IPS-NIHi11 (cell line): ENCODE measurements at regions not wholly inside any gene's neighbourhood (a gene's known extent, or its start where the extent isn't known, plus 50 kb on each side); places are given as distances from the start of the nearest gene placed in this dataset.

Experiments
- DNase-seq: peaks from one replicate; pipeline ENCODE4 v3.0.0; 2012; ENCODE audit warnings: mixed read lengths, low spot score

DNA sequence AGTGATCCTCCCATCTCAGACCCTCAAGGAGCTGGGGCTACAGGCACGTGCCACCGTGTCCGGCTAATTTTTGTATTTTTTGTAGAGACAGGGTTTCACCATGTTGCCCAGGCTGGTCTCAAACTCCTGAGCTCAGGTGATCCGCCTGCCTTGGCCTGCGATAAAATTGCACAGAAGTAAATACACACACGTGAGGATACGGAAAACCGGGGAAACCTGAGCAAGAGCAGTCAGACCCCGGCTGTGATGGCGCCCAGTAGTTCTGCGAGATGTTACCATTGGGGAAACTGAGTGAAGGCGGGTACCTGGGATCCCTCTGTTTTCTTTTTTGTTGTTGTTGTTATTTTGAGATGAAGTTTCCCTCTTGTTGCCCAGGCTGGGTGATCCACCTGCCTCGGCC lies 114.9 kb downstream of the C9orf50 start:
- no peak for DNase-seq

DNA sequence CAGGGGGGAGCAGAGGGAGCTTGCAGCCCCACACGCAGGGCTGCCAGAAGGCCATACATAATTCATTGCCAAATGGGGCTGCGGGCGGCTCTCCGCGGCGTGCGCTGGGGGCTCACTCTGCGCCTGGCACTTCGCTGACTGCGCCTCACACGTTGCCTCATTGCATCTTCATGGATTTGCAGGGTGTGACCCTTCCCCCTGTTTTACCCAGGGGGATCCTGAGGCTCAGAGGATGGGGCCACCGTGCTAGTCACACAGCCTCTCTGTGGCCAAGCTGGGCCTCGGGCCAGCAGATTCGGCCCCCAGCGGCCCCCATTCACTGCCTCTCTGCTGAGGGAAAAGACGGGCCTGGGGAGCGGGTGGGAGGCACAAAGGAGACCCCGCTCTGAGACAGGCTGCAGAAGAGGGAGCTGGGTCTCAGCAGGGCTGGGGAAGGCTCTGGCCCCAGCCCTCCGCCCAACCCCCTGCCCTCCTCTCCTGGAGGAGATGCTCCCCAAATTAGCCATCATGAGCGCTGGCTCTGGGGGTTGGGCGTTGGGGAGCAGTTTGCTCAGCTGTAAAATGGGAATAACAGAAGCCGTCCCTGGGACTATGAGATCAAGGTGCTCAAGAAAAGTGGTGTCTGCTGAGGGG lies 115.5 kb downstream of the C9orf50 start:
- DNase-seq, result no peak

DNA sequence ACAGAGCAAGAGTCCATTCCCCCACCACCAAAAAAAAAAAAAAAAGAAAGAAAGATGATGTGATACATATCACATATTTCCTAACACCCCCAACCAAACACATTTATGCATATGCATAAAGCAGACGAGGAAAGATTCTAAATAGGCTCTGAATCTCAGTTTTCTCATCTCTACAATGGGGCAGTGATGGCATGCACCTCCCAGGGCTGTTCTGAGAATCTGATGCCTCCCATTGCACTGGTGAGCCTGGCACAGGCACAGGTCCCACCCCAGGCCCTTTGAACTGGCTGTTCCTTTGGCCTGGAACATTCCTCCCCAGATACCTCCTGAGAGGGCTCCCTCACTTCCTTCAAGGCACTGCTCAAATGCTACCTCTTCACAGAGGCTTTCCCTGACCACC lies 116.5 kb downstream of the C9orf50 start:
- DNase-seq, result no peak

DNA sequence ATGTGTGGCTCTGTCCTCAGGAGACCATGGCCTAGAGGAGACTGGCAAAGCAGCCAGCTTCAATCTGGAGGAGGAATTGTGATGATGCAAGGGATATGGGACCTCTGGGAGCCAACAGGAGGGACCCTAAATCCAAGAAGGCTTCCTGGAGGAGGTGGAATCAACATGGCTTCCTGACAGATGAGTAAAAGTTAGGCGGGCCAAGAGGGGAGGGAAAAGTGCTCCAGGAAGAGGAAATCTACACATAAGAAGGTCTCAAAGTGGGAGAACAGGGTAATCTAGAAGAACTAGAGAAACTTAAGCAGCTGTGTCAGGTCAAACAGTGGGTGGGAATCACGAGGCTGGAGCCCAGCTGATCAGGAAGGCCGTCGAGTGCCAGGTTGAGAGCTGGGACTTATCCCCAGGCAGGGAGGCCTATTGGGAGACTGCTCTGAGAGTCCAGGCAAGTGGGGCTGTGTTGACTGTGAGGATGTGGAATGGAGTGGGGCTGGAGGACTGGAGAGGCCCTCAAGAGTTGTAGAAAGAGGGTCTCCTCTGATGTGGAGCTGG lies 119.1 kb downstream of the C9orf50 start:
- DNase-seq, result no peak

DNA sequence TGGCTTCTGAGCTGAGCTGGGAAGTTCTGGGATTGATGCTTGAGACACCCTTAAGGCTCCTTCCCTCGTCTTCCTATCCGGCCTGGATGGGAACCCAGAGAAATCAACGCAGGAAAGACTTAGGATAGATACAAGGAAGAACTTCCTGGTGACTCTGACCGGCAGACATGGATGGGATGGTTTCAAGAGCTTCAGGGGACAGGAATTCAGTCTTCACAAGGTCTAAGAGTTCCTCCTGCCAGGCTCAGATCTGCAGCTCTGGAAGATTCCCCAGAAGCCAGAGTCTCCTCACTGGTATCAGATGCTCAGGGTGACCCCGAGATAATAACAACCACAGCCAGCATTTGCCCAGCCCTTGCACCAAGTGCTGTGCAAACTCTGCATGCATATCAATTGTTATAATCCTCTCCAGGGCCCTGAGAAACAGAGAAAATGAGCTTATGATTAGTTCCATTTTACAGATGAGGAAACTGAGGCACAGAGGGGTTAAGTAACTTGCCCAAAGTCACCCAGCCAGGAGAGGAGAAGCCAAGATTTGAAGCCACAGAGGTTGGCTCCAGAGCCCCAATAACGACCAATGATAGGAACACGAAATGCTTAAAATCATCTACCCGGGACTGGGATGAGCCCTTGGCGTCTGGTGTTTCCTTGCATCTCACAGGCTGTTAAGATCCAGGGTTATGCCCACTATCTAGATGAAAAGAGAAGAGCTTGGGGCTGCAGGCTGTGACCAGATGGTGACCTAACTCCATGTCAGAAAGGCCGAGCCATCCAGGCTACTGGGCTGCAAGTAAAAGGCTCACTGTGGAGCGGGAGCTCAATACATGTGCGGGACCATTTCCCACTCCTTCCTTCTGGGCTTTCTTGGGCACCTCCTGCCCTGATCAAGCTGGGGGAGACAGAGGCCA lies 119.8 kb downstream of the C9orf50 start:
- DNase-seq, result no peak

DNA sequence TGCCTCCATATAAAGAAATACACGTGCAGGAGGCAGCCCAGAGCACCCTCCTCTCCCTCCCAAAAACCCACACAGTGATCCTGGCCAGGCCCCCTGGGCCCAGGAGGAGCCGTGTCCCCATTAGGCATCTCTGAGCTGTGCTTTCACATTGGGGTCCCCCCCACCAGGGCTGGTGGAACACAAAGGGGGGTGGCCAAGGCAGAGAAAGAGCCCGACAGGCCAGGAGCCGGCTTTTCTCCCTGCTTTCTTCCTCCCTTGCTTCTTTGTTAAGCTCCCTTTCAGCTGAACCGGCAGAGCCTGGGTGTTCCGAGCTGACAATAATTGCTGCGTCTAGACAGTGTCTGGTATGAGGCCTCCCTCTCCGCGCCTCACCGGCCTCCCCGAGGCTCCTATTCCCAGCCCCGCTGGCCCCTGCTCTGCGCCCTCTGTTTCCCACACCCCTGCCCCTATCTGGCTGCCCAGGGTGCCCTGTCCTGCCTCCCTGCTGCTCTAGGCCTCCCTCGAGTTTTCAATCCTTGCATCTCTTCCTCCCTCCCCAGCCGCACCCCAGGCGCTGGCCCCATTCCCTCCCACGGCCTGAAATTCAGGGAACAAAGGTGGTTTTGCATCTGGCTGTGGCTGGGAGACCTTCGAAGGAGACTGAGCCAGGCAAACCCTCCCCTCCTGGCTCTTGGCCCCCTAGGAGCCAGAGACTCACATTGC lies 120.6 kb downstream of the C9orf50 start:
- DNase-seq, result no peak

DNA sequence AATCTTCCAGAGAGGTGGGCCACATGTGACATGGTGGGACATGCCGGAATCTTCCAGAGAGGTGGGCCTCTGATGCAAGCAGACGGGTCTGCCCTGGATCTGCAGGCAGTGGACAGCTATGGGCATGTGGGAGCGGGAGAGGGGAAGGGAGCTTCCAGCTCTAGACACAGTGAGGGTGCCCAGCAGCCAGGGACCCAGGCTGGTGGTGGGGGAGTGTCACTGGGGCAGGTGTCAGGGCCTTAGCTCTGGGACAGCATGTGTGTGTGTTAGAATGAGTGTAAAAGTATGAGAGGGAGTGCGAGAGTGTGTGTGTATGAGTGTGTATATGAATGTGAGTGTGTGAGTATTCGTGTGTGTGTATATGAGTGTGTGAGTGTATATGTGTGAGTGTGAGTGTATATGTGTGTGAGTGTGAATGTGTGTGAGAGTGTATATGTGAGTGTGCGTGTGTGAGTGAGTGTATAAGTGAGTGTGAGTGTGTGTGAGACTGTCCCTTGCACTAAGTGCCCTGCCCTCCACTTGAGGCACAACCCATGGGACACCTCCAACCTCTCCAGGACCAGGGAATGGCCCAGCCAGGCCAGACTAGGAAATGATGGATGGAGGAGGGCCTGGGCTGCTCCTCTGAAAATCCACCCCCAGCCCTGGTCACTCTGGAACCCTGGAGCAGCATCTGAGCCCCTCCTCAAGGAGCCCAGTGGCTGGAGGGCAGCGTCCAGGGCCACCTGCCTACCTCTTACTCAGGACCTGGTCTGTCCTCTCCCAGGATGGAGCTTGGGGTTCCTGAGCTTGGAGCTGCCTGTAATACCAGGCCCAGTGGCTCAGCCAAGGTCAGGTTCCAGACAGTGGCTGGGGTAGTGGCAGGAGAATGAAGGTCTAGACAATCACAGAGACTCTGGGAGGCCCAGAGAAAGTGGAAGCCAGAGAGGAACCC lies 122.2 kb downstream of the C9orf50 start:
- no peak for DNase-seq

DNA sequence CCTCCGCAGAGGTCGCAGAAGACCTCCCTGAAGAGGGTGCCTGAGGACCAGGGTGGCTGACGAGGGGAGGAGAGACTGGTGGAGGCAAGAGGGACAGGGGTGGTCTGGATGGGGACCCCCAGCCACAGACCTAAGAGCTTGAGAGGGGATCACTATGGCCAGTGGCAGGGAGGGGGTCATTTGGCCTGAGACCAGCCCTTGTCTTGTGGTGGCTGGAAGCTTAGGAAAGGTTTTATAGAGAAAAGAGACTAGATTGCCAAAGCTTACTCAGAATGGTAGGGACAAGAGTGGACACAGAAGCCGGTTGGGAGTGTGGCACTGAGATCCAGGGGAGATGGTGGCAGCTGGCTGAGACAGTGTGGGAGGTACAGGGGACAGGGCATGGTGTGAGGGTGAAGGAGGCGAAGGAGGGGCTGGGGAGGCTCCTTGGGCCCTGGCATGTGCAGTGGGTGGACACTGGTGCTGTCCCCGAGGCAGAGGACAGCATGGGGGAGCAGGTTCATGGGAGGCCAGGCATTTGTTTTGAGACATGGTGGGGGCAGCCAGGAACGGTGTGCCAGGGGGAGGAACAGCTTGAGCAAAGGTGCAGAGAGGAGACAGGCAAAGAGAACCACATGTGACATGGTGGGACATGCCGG lies 123.0 kb downstream of the C9orf50 start:
- no peak for DNase-seq

DNA sequence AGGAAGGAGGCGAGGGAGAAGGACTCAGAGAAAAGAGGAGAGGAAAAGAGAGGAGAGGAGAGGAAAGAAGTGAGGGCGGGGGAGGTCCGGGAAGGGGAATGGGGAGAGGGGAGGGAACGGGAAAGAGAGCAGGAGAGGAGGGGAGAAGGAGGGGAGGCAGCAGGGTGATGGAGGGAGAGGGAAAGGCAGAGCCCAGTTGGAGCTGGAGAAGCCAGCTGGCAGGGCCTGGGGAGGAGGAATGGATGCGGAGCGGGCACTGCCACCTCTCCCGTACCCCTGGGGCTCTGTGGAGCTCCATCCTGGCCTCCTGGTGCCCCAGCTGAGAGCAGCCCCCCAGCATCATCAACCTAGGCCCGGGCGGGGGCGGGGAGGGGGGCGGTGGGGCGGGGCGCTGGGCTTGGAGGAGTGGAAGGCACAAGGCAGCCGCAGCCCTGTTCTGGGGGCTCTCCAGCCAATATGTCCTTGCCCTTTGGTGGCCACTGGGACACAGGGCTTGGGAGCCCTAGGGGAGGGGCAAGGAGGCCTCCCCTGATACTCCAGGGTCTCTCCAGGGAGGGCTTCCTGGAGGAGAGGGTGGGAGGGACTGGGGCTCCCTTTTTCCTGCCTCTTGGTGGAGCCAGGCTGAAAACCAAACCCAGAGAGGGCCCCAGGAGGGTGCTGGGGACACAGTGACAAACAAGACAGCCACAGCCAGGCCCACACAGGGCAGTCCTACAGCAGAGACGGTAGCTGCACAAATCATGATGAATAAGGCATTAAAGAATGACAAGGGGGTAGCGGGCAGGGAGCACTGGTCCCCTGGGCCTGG lies 123.7 kb downstream of the C9orf50 start:
- DNase-seq, result peak; percentile 75

DNA sequence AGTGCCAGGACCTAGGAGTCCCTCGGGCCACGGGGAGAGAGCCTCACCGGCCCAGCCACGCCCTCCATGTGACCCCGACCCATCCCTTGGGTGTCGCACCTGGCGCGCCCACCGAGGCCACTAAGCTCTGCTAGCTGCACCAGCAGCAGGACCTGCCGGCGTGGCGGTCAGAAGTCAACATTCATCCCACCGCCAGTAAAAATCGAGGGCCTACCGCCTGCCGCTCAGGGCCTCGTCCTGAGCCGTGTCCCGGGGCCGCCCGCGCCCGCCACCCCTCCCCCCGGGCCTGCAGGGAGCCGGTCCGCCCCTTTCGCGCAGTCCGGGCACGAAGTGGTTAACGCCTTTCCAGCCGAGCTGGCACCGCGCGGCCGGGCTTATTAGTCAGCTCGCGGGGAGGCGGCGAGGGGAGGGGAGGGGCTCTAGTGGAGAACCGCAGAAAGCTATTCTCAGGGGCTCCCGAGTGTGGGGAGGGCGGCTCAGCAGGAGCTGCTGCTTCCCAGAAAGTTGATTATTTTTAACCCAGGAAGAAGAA lies 124.4 kb downstream of the C9orf50 start:
- peak; percentile 85 for DNase-seq

DNA sequence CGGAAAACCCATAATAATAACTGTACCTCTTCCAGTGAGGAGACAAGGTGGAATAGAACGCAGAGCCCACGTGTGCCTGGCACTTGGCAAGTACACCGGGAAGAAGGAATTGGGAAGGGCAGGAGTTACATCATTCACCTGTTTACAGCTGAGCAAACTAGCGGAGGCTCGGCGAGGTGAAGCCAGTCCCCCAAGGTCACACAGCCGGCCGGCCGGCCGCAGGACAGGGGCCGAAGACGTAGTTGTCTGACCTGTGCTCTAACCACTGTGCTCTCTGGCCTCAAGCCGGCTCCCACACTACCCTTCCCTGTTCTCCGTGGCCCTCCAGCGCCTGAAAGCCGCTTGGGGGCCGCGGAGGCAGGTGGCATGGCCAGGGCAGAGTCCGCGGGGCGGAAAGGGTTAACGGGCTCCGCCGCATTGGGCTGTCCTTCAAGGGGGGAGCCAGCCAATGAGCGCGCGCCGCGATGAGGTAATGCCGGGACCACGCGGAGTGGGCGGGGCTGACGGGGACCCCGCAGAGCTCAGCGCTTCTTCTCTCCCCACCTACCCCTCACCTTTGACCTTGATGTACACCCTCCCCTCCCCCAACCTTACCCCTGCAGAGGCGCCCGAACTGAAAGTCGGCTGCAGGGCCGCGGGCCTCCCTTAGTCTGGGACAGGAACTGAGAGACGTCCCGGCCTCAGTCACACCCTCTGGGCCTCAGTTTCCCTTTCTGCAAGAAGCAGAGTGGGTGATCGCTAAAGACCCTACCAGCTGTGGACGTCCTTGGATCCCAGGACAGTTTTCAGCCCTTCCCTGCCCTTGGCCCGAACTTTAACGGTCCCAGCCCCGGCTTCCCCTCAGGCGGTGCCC lies 125.1 kb downstream of the C9orf50 start:
- DNase-seq, result peak; percentile 95

DNA sequence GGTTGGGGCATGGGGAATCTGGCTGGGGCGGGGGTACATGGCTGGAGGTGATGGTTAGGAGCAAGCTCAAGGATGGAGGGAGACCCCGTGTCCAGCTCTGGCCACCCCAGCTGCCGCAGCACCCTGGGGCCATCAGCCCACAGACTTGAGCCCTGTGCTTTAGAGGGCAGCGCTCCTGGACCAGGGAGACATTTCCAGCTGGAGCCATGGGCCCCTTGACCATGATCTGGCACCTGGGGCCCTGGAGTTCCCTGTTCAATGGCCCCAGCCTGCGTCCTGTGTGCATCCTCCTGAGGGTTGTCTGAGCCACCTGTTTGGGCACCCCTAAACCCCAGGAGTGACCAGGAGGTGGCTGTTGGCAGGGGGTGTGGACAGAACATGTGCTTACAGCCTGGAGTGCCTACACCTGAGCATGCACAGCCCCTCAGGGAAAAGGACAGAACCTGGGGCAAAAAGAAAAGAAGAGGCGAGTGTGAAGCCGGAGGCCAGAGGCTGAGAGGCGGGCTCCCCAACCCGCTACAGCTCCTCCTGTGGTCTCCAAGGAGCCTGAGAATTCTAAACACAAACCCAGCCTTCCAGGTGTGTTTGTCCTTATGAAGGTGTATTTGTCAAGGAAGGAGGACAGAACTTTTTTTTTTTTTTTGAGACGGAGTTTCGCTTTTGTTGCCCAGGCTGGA lies 126.7 kb downstream of the C9orf50 start:
- DNase-seq, result no peak

DNA sequence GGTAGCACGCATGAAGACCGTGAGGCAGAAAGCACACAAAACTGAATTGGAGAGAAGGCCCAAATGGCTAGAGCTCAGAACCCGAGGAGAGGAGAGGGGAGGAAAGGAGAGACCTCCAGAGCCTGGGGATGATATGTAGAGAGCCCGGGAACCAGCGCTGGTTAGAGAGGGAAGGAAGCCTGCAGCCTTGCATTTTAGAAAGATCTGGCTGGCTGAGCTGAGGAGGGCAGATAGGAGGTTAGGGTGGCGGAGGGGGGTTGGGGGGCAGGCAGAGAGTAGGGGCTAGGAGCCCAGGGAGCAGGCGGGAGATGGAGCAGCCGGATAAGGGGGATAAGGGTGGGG lies 127.2 kb downstream of the C9orf50 start:
- no peak for DNase-seq

DNA sequence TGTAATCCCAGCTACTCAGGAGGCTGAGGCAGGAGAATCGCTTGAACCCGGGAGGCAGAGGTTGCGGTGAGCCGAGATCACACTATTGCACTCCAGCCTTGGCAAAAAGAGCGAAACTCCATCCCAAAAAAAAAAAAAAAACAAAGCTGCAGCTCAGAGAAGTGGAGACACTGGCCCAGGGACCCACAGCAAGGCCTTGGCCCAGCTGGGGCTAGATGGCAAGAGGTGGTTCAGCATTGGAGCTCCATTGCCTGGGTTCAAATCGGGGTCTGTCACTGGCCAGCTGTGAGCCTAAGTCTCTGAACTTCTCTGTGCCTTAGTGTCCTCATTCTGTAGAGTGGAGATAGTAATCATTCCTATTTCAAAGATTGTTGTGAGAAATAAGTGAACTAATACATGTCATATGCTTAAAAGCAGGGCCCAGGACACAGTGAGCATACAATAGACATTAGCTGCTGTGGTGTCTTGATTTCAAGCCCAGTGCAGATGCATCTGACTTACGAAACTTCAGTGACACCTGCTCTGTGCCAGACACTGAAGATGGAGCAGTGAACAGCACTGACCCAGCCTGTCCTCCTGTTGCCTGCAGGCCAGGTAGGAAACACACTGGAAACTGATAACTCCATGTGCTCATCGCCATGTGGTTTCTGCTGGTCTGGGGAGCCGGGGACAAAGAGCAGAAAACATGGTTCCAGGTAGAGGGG lies 127.7 kb downstream of the C9orf50 start:
- DNase-seq, result no peak

DNA sequence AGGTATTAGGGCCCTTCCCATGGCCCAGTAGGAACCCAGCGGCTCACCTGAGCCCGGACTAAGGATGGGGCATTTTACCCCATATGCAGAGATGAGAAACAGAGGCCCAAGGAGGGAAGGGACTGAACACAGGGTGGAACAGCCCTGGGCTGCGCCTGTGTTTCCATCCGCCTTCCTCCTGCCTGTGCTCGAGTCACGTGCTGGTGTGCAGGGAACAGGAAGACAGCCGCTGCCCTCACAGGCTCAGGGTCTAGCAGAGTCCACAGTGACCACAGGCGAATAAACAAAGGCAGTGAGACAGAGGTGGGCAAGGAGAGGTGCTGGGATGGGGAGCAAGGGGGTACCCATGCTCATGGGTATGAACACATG lies 129.4 kb downstream of the C9orf50 start:
- DNase-seq, result no peak

DNA sequence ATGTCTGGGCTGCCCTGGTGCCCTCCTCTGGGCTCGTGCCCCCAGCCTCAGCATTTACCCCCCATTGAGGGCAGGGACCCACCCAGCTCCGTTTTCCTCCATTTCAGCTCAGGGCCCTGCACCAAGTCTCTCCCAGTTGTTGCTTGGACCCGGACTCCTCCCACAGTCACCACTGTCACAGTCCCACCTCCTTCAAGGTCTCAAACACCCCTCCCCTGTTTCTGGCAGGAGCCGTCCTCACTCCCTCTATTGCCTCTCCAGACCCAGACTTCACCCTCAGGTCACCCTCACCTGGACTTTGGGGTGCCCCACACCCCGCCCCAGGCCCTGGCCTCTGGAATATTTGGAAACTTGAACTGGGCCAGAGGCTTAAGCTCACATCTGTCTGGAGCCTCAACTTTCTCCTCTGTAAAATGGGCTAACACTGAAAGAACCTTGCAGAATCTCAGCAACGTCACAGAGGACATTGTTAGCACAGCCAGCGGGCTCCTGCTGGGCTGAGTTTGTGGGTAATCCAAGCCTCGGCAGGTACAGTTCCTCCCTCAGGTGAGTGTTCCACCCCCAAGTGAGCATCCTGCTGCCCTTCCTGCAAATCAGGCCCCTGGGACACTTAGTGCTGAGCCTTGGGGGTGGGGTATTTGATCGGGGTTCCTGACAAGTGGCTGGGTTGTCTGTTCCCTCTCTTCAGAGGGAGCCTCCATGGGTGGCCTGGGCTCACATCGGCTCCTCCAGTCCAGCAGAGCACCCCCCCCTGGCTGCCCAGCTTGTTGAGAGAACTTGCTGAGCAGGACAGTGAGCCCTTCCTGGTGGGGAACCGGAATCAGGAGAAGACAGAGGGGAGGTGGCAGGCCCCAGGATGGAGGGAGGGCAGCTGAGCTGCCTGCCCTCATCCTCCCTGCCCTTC lies 130.1 kb downstream of the C9orf50 start:
- DNase-seq, result no peak
